ENCODE measurements at regions not wholly inside any gene's neighbourhood (a gene's known extent, or its start where the extent isn't known, plus 50 kb on each side); places are given as distances from the start of the nearest gene placed in this dataset.

GRCh38 chr18:28455971-28456370 lies 279.0 kb upstream of the CDH2 start:
- Histone ChIP-seq H3K23ac (ENCODE audit: insufficient read length, low read depth, low read length) (no peak overlapping the region), H3K4me1 (ENCODE audit: insufficient read depth, low read length) (no peaks in the 10 kb centered on the region), H2BK20ac (ENCODE audit: low read depth, low read length, poor library complexity, severe bottlenecking) (no peak overlapping the region), H3K9ac (ENCODE audit: extremely low read depth, insufficient read length, low read length) (no peak overlapping the region), H3K23me2 (ENCODE audit: insufficient read length, low read depth, low read length, poor library complexity, severe bottlenecking) (no peaks in the 10 kb centered on the region), H2AFZ (ENCODE audit: low read length) (no peak overlapping the region), H4K91ac (ENCODE audit: insufficient read length, low read depth, low read length) (no peak overlapping the region), H3T11ph (ENCODE audit: low read length) (no peak overlapping the region), H3K4ac (ENCODE audit: low read depth, low read length) (no peak overlapping the region), H3K14ac (ENCODE audit: insufficient read depth, low read length) (no peak overlapping the region), H4K5ac (ENCODE audit: insufficient read length, low read depth, low read length) (no peak overlapping the region), H2BK5ac (ENCODE audit: insufficient read length, low read length) (no peak overlapping the region), H2BK120ac (ENCODE audit: low read depth, low read length, poor library complexity, severe bottlenecking) (no peak overlapping the region), H3K4me2 (ENCODE audit: insufficient read depth, insufficient read length, low read length) (no peak overlapping the region), H2AK5ac (ENCODE audit: insufficient read length, low read length) (no peak overlapping the region), H3K27ac (ENCODE audit: insufficient read length, low read depth, low read length) (no peak overlapping the region), H3K18ac (ENCODE audit: insufficient read length, low read depth, low read length) (no peak overlapping the region), H3K27me3 (ENCODE audit: insufficient read depth, low read length) (no peaks in the 10 kb centered on the region), H2BK12ac (ENCODE audit: insufficient read length, low read depth, low read length) (no peak overlapping the region), H3K56ac (ENCODE audit: insufficient read length, low read depth, low read length) (no peak overlapping the region), H4K8ac (replicated peaks; ENCODE audit: insufficient read length, low read depth, low read length) (no peak overlapping the region), H3K79me2 (ENCODE audit: insufficient read depth, low read length) (no peaks in the 10 kb centered on the region), H4K20me1 (ENCODE audit: control insufficient read depth, insufficient read depth, insufficient read length) (no peaks in the 10 kb centered on the region), H2BK15ac (ENCODE audit: low read depth, low read length) (no peak overlapping the region), H3K79me1 (ENCODE audit: insufficient read depth, low read depth, low read length, poor library complexity, severe bottlenecking) (no peaks in the 10 kb centered on the region), H3K9me3 (ENCODE audit: control insufficient read depth, low read depth, low read length) (no peaks in the 10 kb centered on the region)
- TF ChIP-seq, protein P1, sequence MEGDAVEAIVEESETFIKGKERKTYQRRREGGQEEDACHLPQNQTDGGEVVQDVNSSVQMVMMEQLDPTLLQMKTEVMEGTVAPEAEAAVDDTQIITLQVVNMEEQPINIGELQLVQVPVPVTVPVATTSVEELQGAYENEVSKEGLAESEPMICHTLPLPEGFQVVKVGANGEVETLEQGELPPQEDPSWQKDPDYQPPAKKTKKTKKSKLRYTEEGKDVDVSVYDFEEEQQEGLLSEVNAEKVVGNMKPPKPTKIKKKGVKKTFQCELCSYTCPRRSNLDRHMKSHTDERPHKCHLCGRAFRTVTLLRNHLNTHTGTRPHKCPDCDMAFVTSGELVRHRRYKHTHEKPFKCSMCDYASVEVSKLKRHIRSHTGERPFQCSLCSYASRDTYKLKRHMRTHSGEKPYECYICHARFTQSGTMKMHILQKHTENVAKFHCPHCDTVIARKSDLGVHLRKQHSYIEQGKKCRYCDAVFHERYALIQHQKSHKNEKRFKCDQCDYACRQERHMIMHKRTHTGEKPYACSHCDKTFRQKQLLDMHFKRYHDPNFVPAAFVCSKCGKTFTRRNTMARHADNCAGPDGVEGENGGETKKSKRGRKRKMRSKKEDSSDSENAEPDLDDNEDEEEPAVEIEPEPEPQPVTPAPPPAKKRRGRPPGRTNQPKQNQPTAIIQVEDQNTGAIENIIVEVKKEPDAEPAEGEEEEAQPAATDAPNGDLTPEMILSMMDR (conservative IDR thresholded peaks at IDR 0.05) = no peak
- no CpG with 5 or more reads among the region's 2 CpGs for WGBS (ENCODE audit: extremely low coverage, insufficient read length, low lambda C conversion rate)
- Mint-ChIP-seq H3K9me3 (peaks cover 0 to 3% of the 10 kb centered on the region in 2 experiments; a peak in 3 of 5 replicates), H3K36me3 (ENCODE audit: insufficient read depth in 1 of 3, low read depth in 3 of 3) (no peaks in the 10 kb centered on the region), H3K4me1 (peaks cover 0 to 2% of the 10 kb centered on the region in 2 experiments; a peak in 2 of 4 replicates), H3K27me3 (ENCODE audit: low read depth) (no peaks in the 10 kb centered on the region), H3K4me3 (no peak overlapping the region), H3K27ac (no peak overlapping the region)
- no peak for DNase-seq
